HG03432 (cell line): ENCODE measurements at regions not wholly inside any gene's neighbourhood (a gene's known extent, or its start where the extent isn't known, plus 50 kb on each side); places are given as distances from the start of the nearest gene placed in this dataset.

Experiments
- ATAC-seq: cut with Tn5 transposase; IDR thresholded peaks from one replicate; pipeline ENCODE4 v1.9.1; 2021; ENCODE audit warnings: mild to moderate bottlenecking, moderate library complexity; ENCODE audit not compliant: unreplicated experiment

DNA sequence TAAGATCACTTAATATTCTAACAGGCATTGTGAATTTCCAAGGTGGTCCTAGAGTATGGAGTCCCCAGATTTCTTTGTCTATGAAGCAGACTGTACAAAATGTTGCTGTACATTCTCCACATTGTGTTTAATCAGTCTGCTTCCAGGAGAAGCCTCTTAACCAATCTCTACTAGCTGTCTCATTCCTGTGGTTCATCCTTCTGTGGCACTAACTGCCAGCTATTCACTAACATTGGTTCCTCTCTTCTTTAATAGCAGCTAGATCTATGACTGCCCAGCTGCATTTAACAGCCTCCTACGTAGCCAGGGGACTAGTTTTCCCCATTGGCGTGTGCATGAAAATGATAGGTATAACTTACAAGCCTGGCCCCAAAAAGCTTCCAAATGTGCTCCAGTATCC is 395.4 kb downstream of the SAMD5 start:
- no peak for ATAC-seq

DNA sequence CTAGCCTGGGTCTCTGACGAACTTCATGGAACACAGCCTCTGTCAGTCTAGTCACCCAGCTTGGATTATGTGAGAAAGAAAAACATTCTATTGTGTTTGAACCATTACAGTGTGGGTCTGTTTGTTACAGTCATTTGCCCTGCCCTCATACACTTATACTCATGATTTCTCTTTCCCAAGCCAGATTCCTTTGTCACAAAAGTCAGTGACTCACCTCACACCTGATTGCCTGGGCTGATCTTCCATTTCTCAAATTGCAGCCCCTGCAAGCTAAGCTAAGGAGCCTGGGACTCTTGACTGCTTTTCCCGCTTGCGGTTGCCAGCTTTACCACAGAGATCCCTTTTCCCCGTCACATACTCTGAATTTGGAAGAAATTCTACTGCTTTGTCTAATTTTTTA is 395.9 kb downstream of the SAMD5 start:
- ATAC-seq, result no peak

GRCh38 chr6:147905711-147906110 is 397.2 kb downstream of the SAMD5 start:
- ATAC-seq, result no peak

DNA sequence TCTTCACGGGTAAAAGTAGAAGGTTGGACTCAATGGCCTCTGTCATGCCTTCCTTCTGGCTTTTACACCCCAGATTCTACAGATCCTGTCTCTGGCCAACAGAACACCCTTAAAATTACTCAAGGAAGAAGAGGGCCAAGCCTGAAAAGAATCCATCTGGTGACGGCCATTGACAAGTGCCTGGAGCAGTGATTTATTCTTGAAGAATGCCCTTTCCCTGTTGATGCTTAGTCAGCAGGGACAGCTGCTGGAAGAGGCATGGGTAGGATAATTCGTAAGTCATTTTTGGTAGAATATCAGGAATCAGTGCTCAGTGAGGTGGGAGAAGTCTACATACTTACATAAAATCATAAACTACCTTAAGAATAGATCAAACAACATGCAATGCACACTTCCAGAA is 397.9 kb downstream of the SAMD5 start:
- ATAC-seq, result no peak

GRCh38 chr6:147909640-147910039 is 401.1 kb downstream of the SAMD5 start:
- ATAC-seq, result no peak

DNA sequence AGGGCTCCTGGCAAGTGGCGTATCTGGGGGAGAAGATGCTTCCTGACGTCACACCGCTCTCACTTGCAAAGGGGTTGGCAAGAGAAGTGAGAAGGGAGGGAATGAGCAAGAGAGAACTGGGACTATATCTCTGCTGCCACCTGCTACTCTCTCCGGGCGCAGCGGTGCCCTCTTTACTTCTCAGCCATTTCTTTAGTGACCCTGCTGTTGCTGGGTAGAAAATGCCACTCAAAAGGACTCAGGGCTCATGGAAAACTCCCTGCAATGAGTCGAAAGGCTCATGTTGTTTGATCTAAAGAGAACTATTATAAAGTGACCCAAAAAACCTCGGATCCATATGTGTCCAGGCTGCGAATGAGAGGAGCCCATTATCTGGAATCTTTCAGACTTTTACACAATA is 401.8 kb downstream of the SAMD5 start:
- no peak for ATAC-seq

DNA sequence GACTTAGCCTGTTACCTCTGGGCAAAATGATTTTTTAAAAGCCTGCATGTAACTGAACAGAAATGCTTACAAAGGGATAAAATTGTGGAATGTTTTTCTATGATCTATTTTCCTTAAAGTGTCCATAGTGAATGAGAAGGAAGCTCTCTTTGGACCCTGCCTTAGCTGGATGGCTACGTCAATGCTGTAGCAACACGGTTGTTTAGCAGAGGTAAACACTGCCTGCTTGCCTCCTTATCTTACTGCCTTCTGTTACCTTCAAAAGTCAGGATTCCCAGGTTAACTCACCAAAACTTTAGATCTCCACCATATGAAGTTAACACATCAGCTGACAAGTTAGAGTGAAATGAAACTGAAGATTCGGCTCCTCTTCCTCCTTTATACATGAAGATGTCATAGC is 402.6 kb downstream of the SAMD5 start:
- no peak for ATAC-seq

- ATAC-seq, result no peak
Observed at GRCh38 chr6:147911686-147912085, 403.2 kb downstream of the SAMD5 start.

- ATAC-seq, result no peak
Observed at GRCh38 chr6:147922799-147923198, 414.3 kb downstream of the SAMD5 start.

GRCh38 chr6:147924598-147924997 is 416.1 kb downstream of the SAMD5 start:
- ATAC-seq, result no peak

DNA sequence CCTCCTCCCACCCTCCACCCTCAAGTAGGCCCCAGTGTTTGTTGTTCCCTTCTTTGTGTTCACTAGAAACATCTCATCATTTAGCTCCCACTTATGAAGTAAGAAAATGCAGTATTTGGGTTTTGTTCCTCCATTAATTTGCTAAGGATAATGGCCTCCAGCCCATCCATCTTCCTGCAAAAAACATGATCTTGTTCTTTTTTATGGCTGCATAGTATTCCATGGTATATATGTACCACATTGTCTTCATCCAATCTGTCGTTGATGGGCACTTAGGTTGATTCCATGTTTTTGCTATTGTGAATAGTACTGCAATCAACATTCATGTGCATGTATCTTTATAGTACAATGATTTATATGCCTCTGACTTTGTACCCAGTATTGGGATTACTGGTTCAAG is 416.8 kb upstream of the SASH1 start:
- no peak for ATAC-seq

- ATAC-seq, result no peak
Observed at GRCh38 chr6:147930745-147931144, 411.9 kb upstream of the SASH1 start.

GRCh38 chr6:147933224-147933623 is 409.4 kb upstream of the SASH1 start:
- ATAC-seq, result no peak

DNA sequence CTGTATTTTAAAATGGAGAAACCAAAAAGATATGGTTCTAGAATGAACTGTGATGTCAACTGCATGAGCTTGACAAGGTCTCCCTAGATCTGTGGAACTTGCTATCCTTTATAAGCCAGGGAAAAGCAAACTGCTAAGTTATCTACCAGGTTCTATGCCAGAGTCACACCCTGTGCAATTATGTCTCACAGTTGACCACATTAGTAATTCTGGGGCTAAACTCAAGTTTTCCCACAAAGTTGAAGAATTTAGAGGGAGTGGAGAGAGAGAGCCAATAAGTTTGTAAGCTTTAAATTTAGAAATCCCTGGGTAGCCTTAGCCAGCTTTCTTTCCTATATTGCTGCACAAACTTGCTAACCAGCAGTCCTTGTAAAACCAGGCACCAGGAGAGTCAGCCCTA is 407.0 kb upstream of the SASH1 start:
- no peak for ATAC-seq

- ATAC-seq, result no peak
Observed at GRCh38 chr6:147936703-147937470, 405.8 kb upstream of the SASH1 start.

- no peak for ATAC-seq
Observed at GRCh38 chr6:147941143-147941542, 401.5 kb upstream of the SASH1 start.

DNA sequence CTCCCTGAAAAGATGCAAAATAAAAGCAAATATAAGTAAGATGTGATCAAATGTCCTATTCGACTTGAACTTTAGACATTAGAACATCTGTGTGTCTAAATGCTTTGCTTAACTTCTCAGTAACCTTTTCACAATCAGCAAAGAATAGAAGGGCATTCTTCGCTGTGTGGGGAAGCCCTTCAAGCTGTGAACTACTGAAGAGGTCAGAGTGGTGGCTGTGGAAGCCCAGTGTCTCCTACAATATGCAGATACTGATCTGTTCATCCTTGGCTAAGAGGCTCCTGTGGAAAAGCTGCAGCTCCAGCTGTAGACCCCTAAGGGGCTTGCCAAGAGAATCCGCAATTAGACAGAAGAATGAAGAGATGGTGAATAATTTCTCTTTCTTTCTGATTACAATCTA is 400.3 kb upstream of the SASH1 start:
- ATAC-seq, result no peak

GRCh38 chr6:147944122-147944521 is 398.5 kb upstream of the SASH1 start:
- ATAC-seq, result no peak

DNA sequence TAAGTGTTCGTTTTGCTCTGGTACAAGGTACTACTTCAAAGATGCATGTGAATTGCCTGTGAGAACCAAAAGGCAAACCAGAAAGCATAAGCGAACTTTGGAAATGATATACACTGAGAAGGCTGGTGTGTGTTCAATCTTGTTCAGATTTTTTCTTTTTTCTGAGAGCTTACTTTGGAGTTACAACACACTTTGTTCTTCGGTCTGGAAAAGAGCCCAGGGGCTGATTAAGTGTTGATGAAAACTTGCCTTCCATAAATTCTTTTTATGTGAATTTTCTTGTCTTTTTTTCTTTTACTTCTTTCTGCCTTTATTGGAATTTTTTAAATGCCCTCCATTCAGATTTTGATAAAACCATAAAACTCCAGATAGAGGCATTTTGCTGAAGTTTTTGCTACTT is 395.1 kb upstream of the SASH1 start:
- ATAC-seq, result no peak

DNA sequence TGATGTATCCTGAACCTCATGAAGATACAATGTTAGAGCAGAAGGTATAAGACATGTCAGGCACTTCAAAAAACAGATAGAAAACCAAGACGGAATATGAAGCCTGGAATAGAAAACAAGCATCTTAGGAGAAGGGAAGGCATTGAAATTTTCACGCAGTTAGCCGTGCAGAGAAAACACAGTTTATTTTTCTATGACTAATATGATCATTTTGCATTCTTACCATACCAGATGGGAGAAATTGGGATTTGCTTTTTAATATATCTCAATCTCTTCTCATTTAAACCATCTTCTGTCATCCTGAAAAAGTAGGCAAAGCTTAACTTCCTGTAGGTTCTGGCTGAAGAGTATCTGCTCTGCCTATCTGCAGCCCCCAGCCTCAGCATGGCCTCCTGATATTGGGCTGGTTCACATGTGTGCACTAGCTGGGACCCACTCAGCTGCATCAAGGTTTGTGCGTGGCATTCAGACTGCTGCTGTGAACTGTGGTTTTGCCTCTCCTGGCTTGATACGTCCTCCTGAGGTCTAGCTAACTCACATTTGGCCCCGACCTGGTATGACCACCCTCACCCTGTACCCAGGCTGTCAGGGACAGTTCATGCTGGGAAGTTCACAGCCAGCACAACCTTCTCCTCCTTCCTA is 392.5 kb upstream of the SASH1 start:
- no peak for ATAC-seq

DNA sequence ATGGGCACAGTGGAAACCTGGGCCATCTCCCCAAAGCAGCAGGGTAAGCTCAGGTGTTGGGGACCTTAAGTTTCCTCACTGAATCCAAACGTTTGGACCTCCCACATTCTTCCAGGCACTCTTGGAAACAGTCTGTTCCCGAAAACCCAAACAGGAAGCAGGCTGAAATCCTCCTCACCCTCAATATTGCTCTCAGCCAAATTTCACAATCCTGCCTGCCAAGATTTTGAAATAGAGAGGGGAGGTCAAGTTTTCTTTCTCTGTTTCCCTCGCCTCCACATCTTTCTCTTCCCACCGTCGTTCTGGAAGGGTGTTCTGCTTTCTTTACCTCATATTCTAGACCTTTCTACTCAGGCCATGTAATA is 392.0 kb upstream of the SASH1 start:
- no peak for ATAC-seq

- no peak for ATAC-seq
Observed at GRCh38 chr6:147951726-147952125, 390.9 kb upstream of the SASH1 start.

DNA sequence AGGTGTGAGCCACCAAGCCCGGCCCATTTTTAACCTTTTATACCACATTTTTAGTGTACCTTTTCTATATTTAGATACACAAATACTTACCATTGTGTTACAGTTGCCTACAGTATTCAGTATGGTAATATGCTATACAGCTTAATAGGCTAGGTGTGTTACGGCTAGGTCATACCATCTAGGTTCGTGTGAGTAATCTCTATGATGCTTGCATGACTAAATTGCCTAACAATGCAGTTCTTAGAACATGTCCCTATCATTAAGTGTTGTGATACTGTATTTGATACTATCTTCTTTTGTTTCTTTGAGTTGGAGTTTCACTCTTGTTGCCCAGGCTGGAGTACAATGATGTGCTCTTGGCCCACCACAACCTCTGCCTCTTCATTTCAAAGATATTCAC is 387.7 kb upstream of the SASH1 start:
- ATAC-seq, result no peak
